HG02970 (cell line): ENCODE measurements at regions not wholly inside any gene's neighbourhood (a gene's known extent, or its start where the extent isn't known, plus 50 kb on each side); places are given as distances from the start of the nearest gene placed in this dataset.
"Not testable (repeated sequence)": the region's sequence is repeated elsewhere in the genome, so short reads cannot be mapped to it uniquely, and the experiment has no call there.

Source experiments
- ATAC-seq: cut with Tn5 transposase; IDR thresholded peaks from one replicate; pipeline ENCODE4 v1.9.1; 2021; ENCODE audit warnings: mild to moderate bottlenecking, moderate library complexity, moderate number of reproducible peaks; ENCODE audit not compliant: unreplicated experiment, low FRiP score

- ATAC-seq, result no peak
Measured at GRCh38 chr7:101740981-101741725, 76.3 kb upstream of the CUX1 start.

- no peak for ATAC-seq
Measured at GRCh38 chr7:101743241-101743994, 74.0 kb upstream of the CUX1 start.

- ATAC-seq, result no peak
Measured at GRCh38 chr7:101743995-101744360, 73.4 kb upstream of the CUX1 start.

DNA sequence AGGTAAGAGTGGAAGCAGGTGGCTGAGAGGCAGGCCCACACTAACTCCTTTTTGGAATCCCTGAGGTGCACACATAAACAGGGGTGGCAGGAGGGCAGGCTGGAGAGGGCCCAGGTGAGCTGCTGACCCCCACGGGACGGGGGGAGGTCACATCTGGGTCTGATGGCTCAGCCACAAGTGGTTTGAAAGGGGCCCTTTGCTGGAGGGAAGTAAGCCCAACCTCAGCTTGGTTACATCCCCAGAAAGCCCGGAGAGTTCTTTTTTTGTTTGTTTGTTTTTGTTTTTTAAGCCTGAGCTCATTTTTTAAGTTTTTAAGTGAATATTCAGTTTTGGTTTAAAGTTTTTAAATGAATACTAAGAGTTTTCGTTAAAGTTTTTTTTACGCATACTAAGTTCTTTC, 72.8 kb upstream of the CUX1 start:
- ATAC-seq, result no peak

GRCh38 chr7:101746314-101746713, 71.1 kb upstream of the CUX1 start:
- ATAC-seq, result no peak

DNA sequence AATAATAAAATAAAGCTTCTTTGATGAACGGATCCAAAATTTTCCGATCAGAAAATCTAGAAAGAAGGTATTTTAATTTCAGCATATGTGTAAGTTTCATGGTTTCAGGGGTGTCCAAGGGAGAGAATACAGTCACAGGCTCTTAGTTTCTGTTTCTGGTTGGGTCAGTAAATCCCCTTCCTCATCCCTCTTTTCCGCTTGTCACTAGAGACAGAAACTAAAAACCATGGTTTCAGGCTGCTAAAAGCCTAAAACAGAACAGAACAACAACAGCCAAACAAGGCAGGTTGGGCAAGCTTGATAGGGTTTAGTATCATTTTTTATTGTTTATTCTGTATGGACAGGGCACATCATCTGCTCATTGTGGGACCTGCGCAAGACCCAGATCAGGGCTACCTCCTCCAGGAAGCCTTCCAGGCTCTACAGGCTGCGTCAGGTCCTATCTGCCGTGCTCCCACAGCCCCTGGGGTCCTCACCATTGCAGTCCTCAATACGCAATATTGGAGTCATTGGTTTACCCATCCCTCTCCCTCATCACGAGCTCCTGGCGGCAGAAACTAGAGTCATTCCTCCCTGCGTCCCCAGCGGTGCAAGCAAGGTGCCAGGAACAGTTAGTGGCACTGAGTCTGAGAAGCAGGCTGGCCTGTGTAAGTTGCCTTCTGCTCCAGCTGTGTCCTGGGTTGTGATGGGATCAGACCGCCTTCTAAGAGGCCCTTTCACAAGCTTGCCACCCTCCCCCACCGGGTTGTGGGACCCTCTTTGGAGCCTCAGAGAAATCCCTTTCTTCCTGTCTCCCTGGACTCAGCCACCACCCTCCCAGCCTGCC, 70.2 kb upstream of the CUX1 start:
- no peak for ATAC-seq

DNA sequence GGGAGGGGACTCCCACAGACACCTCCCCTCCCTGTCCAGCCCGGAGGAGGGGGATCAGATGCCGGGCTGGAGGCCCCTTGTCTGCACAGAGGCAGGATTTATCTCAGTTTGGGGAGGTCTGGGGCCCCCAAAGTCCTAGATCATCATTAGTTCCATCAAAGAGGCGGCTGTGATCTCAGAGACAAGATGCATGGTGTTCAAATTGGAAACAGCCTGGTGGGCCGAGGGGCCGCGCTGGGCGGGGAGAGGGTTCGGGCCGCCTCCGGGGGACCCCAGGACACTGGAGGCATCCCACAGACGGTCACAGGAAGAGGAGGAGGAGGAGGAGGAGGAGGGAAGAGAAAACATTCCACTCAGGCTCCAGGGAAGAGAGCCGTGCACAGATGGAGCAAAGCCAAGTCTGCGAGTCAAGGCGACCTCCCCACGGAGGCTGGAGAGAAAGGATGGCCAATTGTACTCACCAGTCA, 69.5 kb upstream of the CUX1 start:
- ATAC-seq, result no peak

DNA sequence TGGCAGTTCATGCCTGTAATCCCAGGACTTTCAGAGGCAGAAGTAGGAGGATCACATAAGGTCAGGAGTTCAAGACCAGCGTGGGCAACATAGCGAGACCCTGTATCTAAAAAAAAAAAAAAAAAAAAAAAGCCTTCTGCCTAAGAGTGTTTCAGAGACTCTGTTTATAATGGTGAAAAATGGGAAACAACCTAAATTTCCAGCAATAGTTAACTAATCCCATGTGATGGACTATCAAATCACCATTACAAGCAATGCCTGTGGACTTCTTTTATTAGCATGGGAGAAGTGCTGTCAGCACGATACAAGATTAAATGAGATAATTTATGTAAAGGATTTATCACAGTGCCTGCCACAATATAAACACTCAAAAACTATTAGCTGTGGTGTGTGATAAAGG, 67.5 kb upstream of the CUX1 start:
- ATAC-seq, result no peak

DNA sequence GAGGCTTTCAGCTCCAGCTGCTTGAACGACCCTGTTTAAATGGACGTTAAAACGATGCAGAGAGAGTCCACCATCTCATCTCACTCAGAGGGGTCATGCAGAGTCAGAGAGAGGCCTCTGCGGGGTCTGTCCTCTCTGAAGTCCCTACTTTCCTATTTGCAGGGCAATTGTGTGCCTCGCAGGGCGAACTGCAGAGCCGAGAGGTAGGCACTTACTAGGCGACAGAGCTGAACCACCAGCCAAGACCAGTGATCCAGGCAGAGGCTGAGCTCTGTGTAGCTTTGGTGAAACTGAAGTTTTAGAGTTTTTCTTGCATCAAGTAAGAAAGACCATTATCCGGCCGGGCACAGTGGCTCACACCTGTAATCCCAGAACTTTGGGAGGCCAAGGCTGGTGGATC, 64.1 kb upstream of the CUX1 start:
- no peak for ATAC-seq

DNA sequence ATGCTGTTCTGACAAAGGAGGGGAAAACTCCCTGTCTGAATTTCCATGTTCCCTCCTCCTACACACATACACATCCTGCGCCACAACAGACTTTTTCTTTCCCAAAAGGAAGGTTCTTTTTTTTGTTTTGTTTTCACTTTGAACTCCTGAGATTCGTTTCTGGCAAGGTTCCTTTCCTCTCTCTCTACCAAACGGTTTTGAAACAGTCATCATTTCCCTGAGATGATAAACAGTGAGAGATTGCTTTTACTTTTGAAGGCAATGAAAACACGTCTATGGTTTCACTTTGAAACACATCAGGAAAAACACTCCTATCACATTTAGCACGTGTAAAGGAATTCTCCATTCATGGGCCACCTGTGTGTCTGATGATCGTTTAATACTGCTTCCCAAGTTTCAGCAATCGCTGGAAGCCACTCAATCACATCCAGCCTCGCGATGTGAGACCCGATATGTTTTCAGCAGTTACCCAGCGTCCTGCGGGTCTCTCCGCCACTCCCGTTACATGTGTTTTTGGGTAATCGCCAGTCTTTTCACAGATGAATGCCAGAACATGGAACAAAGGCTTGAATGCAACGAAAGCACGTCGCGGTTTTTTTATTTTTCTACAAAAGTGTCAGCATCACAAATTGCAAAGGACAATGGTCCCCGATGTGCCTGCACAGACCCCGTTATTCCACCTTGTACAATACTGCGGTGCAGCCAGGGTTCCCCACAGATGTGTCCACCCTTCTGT, 62.8 kb upstream of the CUX1 start:
- ATAC-seq, result no peak

DNA sequence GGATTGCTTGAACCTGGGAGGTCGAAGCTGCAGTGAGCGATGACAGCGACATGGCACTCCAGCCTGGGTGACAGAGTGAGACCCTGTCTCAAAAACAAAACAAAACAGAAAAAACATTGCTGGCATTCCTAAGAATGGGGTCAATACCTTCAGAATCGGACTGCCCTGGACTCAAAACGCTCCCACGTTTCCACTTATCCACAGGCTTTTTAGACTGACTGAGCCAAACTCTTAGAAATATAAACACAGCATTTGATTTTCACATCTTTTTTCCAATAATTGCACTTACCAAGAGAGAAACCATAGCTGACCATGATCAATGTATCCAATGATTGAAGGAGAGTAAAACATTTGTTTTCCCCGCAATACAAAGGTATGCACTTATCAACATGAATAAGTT, 59.5 kb upstream of the CUX1 start:
- no peak for ATAC-seq

- not testable (repeated sequence) for ATAC-seq
Measured at GRCh38 chr7:101758519-101758918, 58.9 kb upstream of the CUX1 start.

GRCh38 chr7:101764221-101764620, 53.2 kb upstream of the CUX1 start:
- no peak for ATAC-seq

DNA sequence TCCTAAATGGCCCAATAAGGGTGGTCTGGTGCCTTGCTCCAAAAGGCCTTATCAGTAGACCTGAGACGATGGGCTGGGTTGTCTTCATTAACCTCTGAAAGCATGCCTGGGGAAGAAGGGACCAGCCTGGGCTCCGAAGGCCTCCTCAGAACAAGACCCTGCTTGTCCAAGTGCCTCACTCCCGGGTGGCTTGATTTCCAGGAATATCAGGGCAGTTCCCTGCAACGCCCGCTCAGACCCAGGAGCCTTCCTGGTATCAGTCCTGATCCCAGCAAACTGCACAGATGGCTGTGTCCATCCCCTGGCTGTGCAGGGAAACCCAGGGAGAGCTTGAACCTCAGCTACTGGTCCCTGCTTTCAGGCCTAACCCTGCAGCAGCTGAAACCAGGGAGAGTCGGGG, 49.9 kb upstream of the CUX1 start:
- no peak for ATAC-seq
